Fibroblast of lung (primary cell): ENCODE measurements at regions not wholly inside any gene's neighbourhood (a gene's known extent, or its start where the extent isn't known, plus 50 kb on each side); places are given as distances from the start of the nearest gene placed in this dataset.

Source experiments
- CTCF ChIP-seq, 2 donors: IDR thresholded peaks in 1 of 2; conservative IDR thresholded peaks in 1 of 2; 1 replicate in 1 of 2; 2 replicates in 1 of 2; pipeline ENCODE4 v1.5.1; 2011 to 2012; ENCODE audit warnings: low read length in 2 of 2, control low read depth in 1 of 2, inconsistent platforms in 1 of 2, low read depth in 1 of 2, mild to moderate bottlenecking in 1 of 2
- EZH2 ChIP-seq: IDR thresholded peaks from 2 replicates; pipeline ENCODE4 v1.5.1; 2012; ENCODE audit warnings: low read length, control low read depth, mild to moderate bottlenecking; ENCODE audit errors: missing control alignments

- no peak for TF ChIP-seq CTCF (conservative IDR thresholded peaks at IDR 0.05 in 1 of 2, IDR thresholded peaks at IDR 0.05 in 1 of 2; ENCODE audit: low read depth in 1 of 2, low read length in 2 of 2)
- TF ChIP-seq EZH2, result no peak
Observed at GRCh38 chr4:25484243-25484721, 107.2 kb downstream of the ANAPC4 start.
